NT2/D1 (cell line): ENCODE measurements at regions not wholly inside any gene's neighbourhood (a gene's known extent, or its start where the extent isn't known, plus 50 kb on each side); places are given as distances from the start of the nearest gene placed in this dataset.

Source experiments
- DNase-seq: peaks from one replicate; pipeline ENCODE4 v3.0.0-alpha.2; 2011; ENCODE audit warnings: low read depth, low spot score
- H3K27me3 ChIP-seq: 2 replicates; pipeline ENCODE4 v1.6.0; 2011; ENCODE audit warnings: mild to moderate bottlenecking; ENCODE audit not compliant: insufficient read length, insufficient read depth
- H3K36me3 ChIP-seq: 2 replicates; pipeline ENCODE4 v1.6.1; 2011; ENCODE audit warnings: mild to moderate bottlenecking, low read length, mixed read lengths; ENCODE audit not compliant: insufficient read depth, insufficient read length
- H3K4me1 ChIP-seq: 2 replicates; pipeline ENCODE4 v1.5.1; 2011; ENCODE audit not compliant: insufficient read depth, insufficient read length
- H3K4me3 ChIP-seq: 2 replicates; pipeline ENCODE4 v1.5.1; 2011; ENCODE audit warnings: low read depth; ENCODE audit not compliant: insufficient read length
- H3K9ac ChIP-seq: 2 replicates; pipeline ENCODE4 v1.6.0; 2011; ENCODE audit warnings: low read depth; ENCODE audit not compliant: insufficient read length
- H3K9me3 ChIP-seq: 2 replicates; pipeline ENCODE4 v1.5.1; 2011; ENCODE audit warnings: mild to moderate bottlenecking, low read length; ENCODE audit not compliant: insufficient read depth
- SUZ12 ChIP-seq: IDR thresholded peaks from 2 replicates; pipeline ENCODE4 v1.6.1; 2011; ENCODE audit not compliant: insufficient read length, insufficient read depth; ENCODE audit errors: extremely low read depth
- YY1 ChIP-seq: IDR thresholded peaks from 2 replicates; pipeline ENCODE4 v1.6.1; 2011; ENCODE audit not compliant: insufficient read length, insufficient read depth
- ZNF274 ChIP-seq: IDR thresholded peaks from 2 replicates; pipeline ENCODE4 v1.6.1; 2011; ENCODE audit warnings: mild to moderate bottlenecking, low read depth, low read length

GRCh38 chr17:73874008-73874720 lies 229.9 kb upstream of the SDK2 start:
- Histone ChIP-seq H3K9ac (no peak overlapping the region), H3K4me3 (no peak overlapping the region), H3K36me3 (no peaks in the 10 kb centered on the region), H3K27me3 (no peaks in the 10 kb centered on the region), H3K9me3 (no peaks in the 10 kb centered on the region), H3K4me1 (peaks cover 16% of the 10 kb centered on the region)
- TF ChIP-seq YY1 (no peak), ZNF274 (no peak), SUZ12 (no peak)
- no peak for DNase-seq

DNA sequence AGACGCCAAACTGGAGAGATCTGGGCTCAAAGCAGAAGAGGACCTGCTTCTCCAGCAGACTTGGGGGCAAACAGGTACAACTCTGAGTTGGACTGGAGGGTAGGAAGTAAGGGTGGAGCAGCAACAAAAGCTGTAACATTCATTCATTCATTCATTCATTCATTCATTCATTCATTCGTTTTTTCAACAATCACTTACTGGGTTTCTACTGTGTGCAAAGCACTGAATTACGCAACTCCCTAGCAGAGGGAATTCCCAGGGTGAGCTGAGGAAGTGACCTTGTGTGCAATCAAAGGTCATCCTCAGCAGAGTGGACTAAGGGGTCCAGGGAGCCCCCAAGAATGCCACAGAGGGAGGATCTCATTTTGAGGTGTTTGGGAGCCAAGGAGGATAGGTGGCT lies 231.1 kb upstream of the SDK2 start:
- Histone ChIP-seq H3K4me1 (peaks cover 18% of the 10 kb centered on the region), H3K9ac (no peak overlapping the region), H3K4me3 (no peak overlapping the region), H3K36me3 (no peaks in the 10 kb centered on the region), H3K27me3 (no peaks in the 10 kb centered on the region), H3K9me3 (no peaks in the 10 kb centered on the region)
- no peak for DNase-seq
- TF ChIP-seq SUZ12, result no peak
- TF ChIP-seq ZNF274, result no peak
- TF ChIP-seq YY1, result no peak

DNA sequence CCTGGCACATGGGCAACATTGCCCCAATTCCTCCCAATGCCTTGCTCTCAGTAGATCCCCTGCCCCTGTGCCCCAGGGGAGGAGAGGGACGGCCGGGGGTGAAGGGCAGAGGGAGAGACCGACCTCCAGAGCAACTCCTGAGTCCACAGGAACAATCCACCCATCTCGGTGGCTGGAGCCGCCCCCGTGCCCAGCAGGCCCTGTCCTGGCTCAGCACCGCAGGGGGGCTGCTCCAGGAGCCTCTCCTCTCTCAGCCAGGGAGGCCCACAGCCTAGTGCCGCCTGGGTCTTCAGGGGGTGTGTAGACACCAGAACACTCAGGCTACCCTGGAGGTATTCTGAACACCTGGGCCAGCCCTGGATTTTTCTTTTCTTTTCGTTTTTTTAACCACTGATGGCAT lies 233.7 kb upstream of the SDK2 start:
- H3K9ac ChIP-seq, result no peak overlapping the region

GRCh38 chr17:73878923-73879322 lies 234.7 kb upstream of the SDK2 start:
- no peaks in the 10 kb centered on the region for H3K27me3 ChIP-seq
- no peak overlapping the region for H3K9ac ChIP-seq
- H3K4me1 ChIP-seq, result peaks cover 9% of the 10 kb centered on the region
- H3K36me3 ChIP-seq, result no peaks in the 10 kb centered on the region
- no peak for DNase-seq
- no peak overlapping the region for H3K4me3 ChIP-seq
- TF ChIP-seq SUZ12 (no peak), ZNF274 (no peak), YY1 (no peak)
- H3K9me3 ChIP-seq, result no peaks in the 10 kb centered on the region

More for the DNA sequence above, 233.7 kb upstream of the SDK2 start:
- TF ChIP-seq SUZ12, result no peak
- no peak for TF ChIP-seq YY1
- TF ChIP-seq ZNF274, result no peak
- no peak overlapping the region for H3K4me3 ChIP-seq
- no peak for DNase-seq
- peaks cover 9% of the 10 kb centered on the region for H3K4me1 ChIP-seq
- H3K9me3 ChIP-seq, result no peaks in the 10 kb centered on the region
- no peaks in the 10 kb centered on the region for H3K27me3 ChIP-seq
- no peaks in the 10 kb centered on the region for H3K36me3 ChIP-seq

DNA sequence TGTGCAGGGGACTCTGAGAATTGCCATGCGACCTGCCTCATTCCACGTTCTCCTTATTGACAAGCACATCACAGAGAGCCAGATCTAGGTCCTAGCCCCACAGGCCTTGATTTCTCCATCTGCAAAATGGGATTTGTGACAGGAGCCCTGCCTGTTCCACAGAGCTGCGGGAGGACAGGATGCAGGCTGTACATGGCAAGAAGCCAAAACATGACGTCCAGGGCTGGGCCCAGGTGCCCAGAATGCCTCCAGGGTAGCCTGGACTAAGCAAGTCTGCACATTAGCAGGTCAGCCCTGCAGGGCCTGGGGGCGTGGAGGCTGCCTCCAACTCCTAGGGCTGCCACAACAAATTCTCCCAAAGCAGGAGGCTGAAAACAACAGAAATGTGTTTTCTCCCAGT lies 235.7 kb upstream of the SDK2 start:
- Histone ChIP-seq H3K4me1 (peaks cover 9% of the 10 kb centered on the region), H3K4me3 (no peak overlapping the region), H3K36me3 (no peaks in the 10 kb centered on the region), H3K9me3 (no peaks in the 10 kb centered on the region), H3K9ac (no peak overlapping the region), H3K27me3 (peaks cover 4% of the 10 kb centered on the region)
- TF ChIP-seq YY1 (no peak), ZNF274 (no peak), SUZ12 (no peak)
- no peak for DNase-seq

DNA sequence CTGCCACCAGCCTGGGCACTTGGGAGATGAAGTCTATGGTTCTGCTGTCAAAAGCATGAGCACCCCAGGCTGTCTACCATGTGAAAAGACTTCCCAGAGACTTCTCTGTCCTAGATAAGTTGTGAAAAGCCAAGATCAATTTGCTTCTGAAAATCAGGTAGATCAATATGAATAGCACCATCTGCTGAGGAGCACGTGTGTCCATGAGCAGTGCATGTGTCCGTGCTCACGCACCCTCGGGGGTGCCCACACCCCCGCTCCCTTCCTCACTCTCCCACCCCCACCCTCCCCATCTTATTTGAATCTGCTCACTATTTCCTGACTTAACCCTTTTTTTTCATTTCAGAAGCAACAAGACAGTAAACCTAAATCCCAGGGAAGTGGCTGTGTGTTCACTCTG lies 238.3 kb upstream of the SDK2 start:
- no peak for TF ChIP-seq ZNF274
- no peak for TF ChIP-seq SUZ12
- no peak for TF ChIP-seq YY1
- no peak overlapping the region for H3K9ac ChIP-seq
- H3K36me3 ChIP-seq, result no peaks in the 10 kb centered on the region
- H3K4me3 ChIP-seq, result no peak overlapping the region
- H3K4me1 ChIP-seq, result peaks cover 5% of the 10 kb centered on the region
- H3K27me3 ChIP-seq, result peaks cover 4% of the 10 kb centered on the region
- no peaks in the 10 kb centered on the region for H3K9me3 ChIP-seq
- no peak for DNase-seq

DNA sequence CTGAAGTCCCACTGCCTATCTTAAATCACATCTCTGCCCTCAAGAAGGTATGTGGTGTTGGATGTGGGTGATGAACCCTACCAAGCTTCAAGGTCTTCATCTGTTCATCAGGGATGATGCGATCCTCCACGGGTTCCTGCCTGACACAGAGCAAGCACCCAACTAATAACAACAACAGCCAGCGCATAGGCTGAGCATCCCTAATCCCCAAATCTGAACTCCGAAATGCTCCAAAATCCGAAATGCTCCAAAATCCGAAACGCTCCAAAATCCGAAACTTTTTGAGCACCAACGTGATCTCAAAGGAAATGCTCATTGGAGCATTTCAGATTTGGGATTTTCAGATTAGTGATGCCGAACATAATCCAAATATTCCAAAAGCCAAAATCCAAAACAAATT lies 238.9 kb upstream of the SDK2 start:
- peaks cover 4% of the 10 kb centered on the region for H3K27me3 ChIP-seq
- H3K4me1 ChIP-seq, result peaks cover 2% of the 10 kb centered on the region
- H3K9me3 ChIP-seq, result no peaks in the 10 kb centered on the region
- DNase-seq, result no peak
- H3K36me3 ChIP-seq, result no peaks in the 10 kb centered on the region
- TF ChIP-seq YY1 (no peak), SUZ12 (no peak), ZNF274 (no peak)
- H3K9ac ChIP-seq, result no peak overlapping the region
- H3K4me3 ChIP-seq, result no peak overlapping the region
